Activated T-helper 1 cell treated with anti-CD3 and anti-CD28 coated beads, Interleukin-2, amount 50 U/mL, for 16 hours (primary cell): ENCODE measurements at regions not wholly inside any gene's neighbourhood (a gene's known extent, or its start where the extent isn't known, plus 50 kb on each side); places are given as distances from the start of the nearest gene placed in this dataset.

Experiments
- DNase-seq, 2 donors: peaks; one replicate each; pipeline ENCODE4 v3.0.0-alpha.2; 2020; ENCODE audit warnings: low read depth in 1 of 2, low spot score in 1 of 2

DNA sequence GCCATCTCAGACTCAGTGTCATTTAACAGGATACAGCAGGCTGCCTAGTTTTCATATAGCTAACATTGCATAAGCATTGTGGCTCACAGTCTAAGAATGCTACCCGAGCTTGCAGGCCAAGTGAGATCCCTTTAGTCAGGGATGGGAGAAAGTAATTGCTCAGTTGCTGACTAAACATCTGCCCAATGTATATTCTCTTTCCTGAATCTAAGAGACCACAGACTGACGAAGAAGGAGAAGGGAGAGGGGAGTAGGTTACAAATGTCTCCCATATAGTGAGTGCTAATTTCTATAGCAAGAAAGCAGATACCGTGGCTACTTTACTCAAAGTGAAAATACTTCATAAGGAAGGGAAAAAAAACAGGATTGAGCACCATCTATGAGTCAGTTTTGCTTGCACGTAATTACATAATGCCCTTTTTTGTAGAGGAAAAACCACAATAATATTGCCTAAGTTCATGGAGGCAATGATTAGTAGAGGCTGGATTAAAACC lies 453.9 kb downstream of the COG6 start:
- no peak for DNase-seq

DNA sequence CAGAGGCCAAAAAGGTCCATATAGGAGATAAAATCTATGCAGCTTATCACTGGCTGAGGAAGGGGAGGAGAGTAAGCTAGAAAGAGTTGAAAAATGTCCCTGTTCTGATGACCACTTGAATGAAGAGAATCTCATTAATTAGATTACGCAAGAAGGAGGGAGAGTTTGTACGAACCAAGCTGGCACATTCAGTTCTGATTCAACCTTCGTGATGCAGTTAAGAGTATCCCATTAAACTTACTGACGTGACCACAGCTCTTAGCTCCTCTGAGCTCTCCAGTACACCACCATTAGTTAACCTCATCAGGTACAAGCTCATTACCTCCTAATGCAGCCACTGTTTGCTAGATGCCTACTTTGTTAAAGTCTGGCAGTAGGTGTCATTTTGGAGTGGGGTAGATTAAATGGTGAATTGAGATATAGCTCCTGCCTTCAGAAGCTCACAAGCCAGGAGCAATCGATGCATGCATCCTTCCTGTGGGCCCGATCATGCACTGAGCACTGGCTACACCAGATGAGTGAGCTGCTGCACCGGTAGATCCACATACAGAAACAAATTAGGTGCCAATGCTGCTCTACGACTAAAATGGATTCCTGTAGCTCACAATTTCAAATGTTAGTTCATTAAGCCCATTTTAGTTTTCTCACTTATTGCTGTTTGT lies 458.3 kb downstream of the COG6 start:
- no peak for DNase-seq

DNA sequence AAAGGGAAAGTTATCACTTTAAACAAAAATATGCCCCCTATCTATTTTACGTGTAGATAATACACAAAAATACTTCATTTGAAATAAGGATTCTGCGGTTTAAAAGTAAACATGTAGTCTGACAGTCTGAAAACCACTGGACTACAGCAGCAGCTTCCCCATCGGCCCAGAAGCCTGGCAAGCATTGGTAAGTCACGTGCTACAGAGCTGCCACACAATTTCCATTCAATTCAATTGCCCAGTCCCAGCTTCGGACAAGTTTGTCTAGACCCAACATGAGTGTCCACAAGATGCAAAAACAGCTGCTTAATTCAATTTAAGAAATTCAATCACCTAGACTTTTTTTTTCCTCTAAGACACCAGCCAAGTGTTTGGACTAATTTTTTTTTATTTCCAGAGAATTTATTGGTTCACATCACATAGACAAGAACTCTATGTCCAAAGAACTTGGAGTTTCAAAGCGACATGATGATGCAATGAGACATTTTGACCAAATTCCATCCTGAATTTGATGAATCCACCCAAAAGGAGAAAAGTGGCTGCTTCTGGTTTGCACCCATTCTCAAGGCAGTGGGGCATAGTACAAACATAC lies 458.9 kb downstream of the COG6 start:
- DNase-seq, result no peak

DNA sequence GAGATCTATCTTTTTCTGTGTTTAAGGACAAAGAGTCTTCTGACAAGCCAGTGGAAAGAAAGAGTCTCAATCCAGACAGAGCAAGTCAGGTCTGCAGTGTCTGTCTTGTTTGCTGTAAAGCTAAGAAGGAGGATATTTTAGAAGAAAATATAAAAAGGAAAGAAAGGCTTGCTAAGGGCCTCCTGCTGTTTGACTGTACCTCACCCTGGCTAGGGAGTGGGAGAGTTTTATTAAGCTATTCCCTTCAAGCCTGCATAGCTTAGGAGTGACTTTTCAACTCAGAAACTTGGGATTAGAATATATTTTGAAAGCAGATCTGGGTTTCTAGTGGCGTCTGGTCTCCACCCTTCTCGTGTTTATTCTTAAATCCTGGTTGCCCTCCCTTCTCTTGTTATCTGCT lies 460.0 kb downstream of the COG6 start:
- DNase-seq, result no peak

DNA sequence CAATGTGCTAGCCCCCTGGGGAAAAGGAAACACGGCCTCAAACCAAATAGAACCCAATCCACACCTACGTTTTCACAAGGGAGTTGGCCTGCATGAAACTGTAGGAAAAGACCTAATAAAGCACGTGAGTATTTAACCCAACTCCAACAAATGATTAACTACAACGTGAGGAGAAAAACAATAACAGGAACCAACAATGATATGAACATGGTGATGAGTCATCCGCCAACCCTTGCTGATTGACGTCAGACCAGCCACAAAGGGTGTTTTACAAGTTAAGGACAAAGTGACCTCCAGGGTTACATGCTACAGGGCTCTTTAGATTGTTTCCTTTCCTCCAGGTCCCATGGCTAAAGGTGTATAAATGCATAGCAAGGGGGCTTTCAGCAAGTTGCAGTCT lies 460.5 kb downstream of the COG6 start:
- no peak for DNase-seq

DNA sequence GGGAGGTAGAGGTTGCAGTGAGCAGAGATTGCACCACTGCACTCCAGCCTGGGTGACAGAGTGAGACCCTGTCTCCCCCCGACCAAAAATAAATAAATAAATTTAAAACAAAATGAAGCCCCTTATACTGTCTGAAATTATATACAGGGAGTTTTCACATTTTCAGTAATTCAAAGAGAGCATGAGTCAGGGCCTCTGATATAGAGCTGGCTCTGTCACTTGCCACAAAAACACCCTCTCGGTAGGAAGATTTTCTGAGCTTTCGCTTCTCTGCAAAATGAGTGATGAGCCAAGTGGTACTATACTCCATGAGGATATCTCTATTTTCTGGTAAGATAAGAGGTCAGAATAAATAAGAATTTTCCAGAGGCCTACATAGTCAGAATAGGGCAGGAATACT lies 462.9 kb downstream of the COG6 start:
- DNase-seq, result no peak

DNA sequence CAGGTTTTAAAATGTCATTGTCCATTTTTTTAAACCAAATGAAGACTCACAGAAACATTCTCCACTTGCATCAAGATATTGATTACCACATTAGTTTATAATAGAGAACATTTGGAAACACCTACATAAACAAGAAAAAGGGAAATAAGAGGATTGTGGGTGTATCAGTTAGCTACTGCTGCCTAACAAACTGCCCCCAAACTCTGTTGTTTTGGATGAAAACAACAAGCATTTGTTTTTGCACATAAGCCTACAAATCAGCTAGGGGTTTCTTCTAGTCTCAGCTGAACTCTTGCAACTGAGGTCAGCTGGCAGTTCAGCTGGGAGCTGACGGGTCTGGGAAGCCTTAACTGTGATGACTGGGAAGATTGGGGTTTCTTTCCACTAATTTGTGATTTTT lies 464.4 kb downstream of the COG6 start:
- DNase-seq, result no peak

DNA sequence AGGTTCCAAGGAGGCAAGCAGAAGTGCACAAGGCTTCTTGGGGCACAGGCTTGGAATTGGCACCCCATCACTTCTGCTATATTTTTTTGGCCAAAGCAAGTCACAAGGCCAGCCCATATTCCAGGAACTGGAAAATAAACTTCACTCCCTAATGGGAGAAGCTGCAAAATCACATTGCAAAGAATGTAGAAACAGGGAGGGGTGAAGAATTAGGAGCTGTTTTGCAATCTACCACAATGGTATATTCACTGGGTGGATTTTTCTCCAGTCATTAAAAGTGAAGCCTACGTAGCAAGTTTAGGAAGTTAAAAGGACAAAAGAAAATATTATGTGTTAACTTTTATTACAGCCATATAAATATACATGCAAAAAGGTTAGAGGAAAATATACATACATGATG lies 464.8 kb downstream of the COG6 start:
- DNase-seq, result no peak

DNA sequence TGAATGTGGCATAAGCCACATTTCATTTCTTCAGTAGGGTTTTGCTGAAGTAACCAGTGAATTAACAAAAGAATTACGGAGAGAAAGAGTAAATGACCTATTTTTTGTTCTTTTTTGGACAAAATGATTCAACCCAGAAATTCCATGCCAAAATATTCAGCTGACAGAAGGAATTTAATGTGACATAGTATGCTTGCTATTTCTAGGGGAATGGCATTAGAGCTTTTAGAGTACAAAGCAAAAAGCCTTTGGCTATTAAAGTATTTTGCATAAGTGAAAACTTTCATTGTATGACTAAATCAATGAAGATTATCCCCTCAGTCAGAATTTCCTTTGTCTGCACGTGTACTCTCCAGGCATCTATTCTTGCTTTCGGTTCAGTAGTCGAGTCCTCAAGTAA lies 465.3 kb downstream of the COG6 start:
- no peak for DNase-seq

DNA sequence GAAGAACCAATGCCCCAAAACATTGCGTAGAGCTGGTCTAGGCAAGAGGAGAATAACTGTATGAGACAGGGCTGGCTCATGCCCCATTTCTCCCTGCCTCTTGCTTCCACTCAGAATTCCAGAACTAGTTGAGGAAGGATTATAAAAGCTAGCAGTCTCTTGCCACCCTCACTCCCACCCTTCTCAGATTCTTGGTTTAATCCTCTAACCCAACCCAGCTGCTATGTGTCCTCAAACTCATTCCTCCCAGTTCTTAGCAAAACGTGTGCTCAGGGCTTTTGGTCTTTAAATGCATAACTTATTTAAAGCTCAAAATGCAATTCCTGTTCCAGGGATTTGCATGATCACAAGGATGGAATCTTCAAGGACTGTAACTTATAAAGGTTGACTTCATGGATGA lies 466.3 kb downstream of the COG6 start:
- no peak for DNase-seq

DNA sequence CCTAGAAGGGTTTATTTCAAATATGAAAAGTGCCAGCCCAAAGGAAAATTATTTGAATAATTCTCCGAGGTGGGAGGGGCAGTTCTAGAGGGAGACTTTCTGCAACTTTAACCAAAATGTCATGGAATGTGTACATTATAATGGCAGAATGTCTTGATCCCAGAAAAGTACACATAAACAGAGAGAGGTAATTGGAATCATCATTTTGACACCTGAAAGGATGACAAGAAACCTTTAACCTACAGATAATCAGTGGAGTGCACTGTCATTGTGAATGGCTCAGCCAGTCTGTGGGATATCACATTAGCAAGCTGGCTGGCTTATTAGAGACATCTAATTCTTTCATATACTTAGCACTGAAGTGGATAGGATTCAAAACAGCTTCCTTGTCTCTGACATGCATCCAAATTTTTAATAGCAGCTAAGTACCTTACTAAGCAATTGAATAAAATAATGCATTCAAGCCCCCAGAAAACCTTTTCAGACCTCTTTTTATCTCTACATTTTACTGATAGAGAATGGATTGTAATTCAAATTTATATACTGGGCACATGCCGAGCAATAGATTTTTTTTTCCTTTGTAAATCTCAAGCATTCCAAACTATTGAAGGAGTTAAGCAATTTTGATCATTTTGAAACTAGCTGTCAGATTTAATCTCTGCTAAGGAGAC lies 468.6 kb downstream of the COG6 start:
- DNase-seq, result no peak

DNA sequence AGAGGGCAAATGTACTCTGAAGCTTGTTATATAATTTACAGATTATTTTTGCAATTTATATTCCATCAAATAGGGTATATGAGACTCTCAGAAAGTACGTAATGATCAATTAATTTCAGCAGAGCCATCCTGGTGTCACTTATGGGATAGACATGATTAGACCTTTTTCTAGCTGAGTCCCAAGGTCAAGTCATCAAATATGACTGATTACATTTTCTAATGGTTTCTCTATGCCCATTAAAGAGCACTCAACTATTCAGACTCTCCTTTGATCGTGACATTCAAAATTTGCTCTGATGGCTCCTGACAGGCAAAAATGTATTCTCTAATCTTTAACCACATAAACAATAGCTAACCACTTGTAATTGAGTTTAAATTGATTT lies 469.2 kb downstream of the COG6 start:
- no peak for DNase-seq

DNA sequence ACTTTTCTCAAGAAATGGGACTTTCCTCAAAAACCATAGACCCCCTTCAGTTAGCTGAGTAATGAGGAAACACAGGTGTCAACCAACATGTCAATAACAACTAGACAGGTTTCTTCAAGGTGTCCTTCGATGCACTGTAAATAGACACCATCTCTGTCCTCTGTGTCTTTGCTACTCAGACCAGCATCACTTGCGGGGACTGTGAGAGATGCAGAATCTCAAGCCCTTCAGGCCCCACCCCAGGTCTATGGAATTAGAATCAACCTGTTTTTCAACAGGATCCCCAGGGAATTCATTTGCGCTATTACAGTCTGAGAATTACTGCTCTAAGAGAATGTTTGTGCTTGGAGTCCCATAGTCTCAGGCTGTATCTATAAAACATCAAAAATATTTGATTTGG lies 469.9 kb downstream of the COG6 start:
- DNase-seq, result no peak

DNA sequence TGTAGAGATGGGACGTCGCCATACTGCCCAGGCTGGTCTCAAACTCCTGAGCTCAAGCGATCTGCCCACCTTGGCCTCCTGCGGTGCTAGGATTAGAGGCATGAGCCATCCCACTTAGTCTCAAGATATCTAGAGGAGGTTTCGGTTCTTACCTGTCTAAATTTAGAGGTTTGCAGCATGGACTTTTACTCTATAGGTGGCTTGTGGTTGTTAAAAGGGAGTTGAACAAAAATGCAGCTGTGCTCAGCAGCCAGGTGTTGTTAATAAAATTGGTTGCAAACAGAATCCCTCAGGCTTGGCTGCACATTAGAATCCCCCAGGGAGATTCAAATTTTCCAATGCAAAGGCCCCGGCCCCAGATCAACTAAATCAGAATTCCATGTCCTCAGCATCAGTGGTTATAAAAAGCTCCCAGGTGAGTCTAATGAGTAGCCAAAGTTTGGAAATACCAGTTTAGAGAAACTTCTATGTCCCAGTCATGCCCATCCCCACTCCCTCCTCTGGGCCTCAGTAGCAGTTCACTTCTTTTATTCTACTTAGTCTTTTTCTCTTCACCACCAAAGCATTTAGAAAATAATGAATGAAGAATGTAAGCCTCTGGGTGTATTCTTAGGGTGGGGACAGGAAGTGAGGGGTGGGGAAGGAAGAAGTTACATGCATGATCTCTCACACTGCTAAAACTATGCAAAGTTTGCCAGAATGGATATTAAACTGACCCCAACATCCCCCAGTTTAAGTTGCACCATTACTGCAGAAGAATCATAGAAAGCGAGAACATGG lies 471.0 kb downstream of the COG6 start:
- no peak for DNase-seq

DNA sequence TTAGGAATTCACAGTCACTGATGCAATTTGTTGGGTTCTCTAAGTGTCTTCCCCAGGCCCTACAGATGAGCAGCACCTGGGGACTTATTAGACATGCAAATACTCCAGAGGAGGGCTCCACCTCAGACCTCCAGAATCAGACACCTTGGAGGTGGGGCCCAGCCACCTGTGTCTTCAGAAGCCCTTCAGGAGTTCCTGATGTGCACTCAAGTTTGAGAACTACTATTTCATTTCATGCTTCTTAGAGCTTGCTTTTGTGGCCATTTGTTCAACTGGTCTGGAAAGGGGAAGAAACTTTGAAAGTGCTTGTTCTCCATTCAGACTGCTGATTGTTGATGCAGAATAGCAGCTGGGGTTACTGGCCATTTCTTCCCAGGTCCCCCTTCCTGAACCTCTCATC lies 472.0 kb downstream of the COG6 start:
- DNase-seq, result no peak

DNA sequence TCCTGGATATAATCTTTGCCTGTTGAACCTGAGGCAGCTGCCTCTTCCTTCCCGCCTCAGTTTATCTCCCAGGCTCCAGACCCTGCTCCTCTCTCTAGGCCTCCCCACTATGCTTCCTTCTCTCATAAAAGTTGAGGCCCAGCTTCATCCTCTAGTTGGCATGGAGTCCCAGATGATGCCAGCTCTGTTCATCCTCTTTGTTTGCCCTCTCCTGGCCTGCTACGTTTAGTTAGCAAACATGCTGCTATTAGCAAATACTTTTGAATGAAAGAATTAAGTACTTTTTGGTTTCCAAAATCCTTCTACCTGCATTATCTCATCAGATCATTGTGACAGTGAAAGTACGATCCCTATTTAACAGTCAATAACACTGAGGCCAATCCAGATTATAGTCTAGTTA lies 472.5 kb downstream of the COG6 start:
- DNase-seq, result no peak

DNA sequence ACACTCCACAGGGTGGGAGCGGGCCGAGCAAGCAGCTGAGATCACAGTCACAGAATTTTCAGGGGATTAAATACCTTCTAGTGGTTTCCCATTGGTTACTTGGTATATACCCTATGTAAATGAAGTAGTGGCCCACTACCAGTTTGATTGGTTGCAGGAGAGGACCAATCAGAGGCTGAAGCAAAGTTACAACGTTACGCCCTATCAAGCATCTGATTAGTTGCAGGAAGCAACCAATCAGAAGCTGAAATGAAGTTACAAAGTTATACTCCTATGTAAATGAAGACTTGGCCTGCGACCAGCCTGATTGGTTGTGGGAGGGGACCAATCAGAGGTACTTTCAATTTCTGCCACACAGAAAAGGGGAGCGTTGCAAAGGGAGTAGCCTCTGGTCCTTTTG lies 474.0 kb downstream of the COG6 start:
- DNase-seq, result no peak

DNA sequence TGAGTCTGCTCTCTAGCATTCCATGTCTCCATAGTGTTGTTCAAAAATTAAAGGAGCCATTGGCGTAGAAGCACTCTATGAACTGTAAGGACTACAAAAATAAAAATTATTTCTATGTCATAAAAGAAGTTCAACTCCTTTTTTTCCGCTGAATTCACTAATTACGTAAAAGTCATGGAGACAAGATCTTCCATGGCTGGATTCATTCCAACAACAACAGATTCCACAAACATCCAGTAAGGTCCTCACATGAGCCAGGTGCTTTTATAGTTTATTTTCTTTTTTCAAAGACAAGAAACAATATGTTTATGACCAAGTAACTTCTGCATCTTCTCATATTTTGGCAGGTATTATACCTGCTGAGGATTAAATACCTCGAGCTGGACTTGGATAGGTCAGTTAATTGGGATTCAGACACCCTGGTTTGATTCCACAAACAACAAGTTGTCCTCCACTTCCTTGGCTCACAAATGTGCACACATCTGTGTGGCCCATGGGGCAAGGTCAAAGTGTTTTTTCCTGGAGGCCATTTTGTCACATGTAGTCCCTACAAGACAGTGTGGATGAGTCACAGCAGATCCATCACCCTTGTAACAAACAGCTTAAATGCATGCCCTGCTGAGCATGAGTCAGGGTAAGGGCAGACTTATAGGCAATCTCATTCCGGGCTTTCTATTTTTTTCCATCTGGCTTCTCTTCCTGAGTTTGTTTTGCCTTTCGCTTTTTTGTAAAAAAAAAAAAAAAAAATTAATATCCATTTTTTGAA lies 475.6 kb downstream of the COG6 start:
- DNase-seq, result no peak

DNA sequence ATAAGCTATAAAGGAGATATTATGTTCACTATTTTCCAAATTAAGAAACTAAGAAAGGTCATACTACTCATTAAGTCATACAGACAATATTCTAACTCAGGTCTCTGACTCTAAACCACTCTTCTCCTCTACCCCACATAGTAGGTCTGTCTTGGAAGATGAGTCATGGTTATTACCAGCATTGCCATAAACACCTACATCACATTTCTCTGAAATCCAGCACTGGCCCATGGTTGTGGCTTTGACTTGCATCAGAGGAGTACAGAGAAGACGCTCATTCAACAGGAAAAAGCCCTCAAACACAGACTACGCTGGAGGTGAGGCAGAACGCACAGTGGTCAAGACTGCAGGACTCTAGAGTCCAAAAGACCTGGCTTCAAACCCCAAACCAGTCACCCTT lies 476.8 kb downstream of the COG6 start:
- no peak for DNase-seq

DNA sequence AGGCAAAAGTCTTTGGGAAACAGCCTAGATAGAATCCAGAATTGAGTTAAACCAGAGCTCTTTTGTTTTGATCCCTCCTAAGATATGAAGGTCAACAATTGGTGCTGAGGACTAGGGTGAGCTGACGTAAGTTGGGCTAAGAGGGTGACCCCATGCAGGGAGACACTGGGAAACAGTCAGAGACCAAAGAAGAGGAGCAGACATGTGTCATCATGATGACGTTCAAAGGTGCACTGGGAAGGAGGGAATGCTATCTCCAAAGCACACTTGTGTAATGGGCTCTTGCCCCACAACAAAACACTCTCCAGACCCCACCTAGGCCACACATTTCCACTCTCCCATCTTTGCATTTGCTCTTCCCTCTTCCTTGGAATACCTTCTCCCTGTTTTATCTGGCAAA lies 481.4 kb downstream of the COG6 start:
- DNase-seq, result no peak

DNA sequence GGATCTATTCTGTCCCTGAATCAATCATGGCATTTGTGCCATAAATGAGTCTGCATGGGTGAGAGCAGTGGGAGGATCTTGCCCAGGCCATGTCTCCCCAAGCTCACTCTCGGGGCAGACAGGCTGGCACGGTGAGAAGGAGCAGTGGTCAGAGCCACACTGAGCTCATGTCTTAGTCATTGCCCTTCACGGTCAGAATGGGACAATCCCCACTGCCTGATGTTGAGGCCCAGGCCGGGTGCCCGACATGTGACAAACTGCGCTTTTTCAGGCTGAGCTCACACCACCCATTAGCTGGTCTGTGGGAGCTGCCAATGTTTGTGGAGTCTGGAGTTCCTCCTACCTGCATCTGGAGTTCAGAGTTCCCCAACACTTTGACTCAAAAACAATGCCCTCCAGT lies 481.9 kb downstream of the COG6 start:
- DNase-seq, result no peak
